HG03521 (cell line): ENCODE measurements at regions not wholly inside any gene's neighbourhood (a gene's known extent, or its start where the extent isn't known, plus 50 kb on each side); places are given as distances from the start of the nearest gene placed in this dataset.
"Not testable (repeated sequence)": the region's sequence is repeated elsewhere in the genome, so short reads cannot be mapped to it uniquely, and the experiment has no call there.

Source experiments
- ATAC-seq: cut with Tn5 transposase; IDR thresholded peaks from one replicate; pipeline ENCODE4 v1.9.1; 2021; ENCODE audit warnings: mild to moderate bottlenecking, moderate library complexity; ENCODE audit not compliant: unreplicated experiment

DNA sequence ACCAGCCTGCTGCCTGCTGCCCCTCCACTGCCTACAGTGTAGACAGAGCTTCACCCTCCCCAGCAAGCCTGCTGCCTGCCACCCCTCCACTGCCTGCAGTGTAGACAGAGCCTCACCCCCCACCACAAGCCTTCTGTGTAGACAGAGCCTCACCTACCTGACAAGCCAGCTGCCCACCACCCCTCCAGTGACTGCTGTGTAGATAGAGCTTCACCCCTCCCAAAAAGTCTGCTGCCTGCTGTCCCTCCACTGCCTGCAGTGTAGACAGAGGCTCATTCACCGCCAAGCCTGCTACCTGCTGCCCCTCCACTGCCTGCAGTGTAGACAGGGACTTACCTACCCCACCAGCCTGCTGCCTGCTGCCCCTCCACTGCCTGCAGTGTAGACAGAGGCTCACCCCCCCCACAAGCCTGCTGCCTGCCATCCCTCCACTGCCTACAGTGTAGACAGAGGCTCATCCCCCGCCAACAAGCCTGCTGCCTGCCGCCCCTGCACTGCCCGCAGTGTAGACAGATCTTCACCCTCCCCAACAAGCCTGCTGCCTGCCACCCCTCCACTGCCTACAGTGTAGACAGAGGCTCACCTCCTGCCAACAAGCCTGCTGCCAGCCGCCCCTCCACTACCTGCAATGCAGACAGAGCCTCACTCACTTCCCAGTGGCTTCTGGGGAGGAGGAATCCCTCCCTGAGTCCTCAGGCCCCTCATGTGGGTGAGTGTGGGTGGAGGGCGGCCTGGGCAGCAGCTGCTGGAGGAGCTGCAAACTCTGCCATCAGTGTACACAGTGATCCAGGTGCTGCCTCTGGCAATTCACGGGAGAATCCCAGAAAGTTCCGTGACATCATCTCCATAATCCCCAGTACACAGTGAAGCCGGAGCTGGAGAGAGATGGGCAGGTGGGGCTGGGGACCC lies 140.9 kb downstream of the DLL1 start:
- ATAC-seq, result no peak

GRCh38 chr6:170148709-170149470 lies 142.0 kb downstream of the DLL1 start:
- no peak for ATAC-seq

GRCh38 chr6:170147832-170148708 lies 142.8 kb downstream of the DLL1 start:
- no peak for ATAC-seq

- no peak for ATAC-seq
Measured at GRCh38 chr6:170147056-170147787, 143.7 kb downstream of the DLL1 start.

GRCh38 chr6:170146640-170147039 lies 144.2 kb downstream of the DLL1 start:
- no peak for ATAC-seq

DNA sequence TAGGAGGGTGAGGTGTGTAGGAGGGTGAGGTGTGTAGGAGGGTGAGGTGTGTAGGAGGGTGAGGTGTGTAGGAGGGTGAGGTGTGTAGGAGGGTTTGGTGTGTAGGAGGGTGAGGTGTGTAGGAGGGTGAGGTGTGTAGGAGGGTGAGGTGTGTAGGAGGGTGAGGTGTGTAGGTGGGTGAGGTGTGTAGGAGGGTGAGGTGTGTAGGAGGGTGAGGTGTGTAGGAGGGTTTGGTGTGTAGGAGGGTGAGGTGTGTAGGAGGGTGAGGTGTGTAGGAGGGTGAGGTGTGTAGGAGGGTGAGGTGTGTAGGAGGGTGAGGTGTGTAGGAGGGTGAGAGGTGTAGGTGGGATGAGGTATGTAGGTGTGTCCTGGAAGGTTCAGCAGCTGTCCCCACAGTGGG lies 144.7 kb downstream of the DLL1 start:
- ATAC-seq, result not testable (repeated sequence)

DNA sequence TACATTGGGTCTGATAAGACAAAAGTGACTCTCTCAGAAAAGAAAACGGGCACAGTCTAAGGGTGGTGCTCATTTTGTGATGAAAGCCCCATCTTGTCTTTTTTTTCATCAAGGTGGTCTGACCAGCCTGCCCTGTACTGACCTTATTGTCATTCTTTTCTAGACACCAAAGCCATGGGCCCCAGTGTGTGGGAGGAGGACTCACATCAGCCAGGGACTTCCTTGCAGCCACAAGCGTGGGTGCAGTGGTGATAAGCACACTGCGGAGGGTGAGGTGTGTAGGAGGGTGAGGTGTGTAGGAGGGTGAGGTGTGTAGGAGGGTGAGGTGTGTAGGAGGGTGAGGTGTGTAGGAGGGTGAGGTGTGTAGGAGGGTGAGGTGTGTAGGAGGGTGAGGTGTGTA lies 145.2 kb downstream of the DLL1 start:
- ATAC-seq, result not testable (repeated sequence)

GRCh38 chr6:170145272-170145592 lies 145.6 kb downstream of the DLL1 start:
- no peak for ATAC-seq

GRCh38 chr6:170144571-170145271 lies 146.2 kb downstream of the DLL1 start:
- no peak for ATAC-seq

GRCh38 chr6:170143401-170144150 lies 147.3 kb downstream of the DLL1 start:
- no peak for ATAC-seq

DNA sequence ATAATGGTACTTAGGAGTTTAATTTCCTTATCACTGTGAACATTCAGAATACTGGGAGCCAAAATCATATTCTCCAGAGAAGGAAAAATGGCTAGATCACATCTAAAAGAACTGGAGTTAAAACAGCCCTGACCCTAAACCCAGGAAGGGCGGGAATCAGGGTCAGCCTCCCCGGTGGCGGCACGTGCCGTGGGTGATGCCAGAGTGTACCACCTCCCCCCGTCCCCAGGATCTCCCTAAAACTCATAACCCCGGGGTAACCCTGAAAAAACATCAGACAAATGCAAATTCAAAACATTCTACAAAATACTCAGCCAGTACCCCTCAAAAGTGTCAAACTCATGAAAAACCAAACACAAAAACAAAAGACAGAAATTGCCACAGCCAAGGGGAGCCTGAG lies 148.3 kb downstream of the DLL1 start:
- ATAC-seq, result no peak

- ATAC-seq, result not testable (repeated sequence)
Measured at GRCh38 chr6:170141061-170141460, 149.8 kb downstream of the DLL1 start.

GRCh38 chr6:170140129-170140528 lies 150.7 kb downstream of the DLL1 start:
- ATAC-seq, result no peak

GRCh38 chr6:170139531-170139930 lies 151.3 kb downstream of the DLL1 start:
- ATAC-seq, result no peak

GRCh38 chr6:170139046-170139445 lies 151.8 kb downstream of the DLL1 start:
- ATAC-seq, result not testable (repeated sequence)

GRCh38 chr6:170137911-170138910 lies 152.7 kb downstream of the DLL1 start:
- ATAC-seq, result no peak

DNA sequence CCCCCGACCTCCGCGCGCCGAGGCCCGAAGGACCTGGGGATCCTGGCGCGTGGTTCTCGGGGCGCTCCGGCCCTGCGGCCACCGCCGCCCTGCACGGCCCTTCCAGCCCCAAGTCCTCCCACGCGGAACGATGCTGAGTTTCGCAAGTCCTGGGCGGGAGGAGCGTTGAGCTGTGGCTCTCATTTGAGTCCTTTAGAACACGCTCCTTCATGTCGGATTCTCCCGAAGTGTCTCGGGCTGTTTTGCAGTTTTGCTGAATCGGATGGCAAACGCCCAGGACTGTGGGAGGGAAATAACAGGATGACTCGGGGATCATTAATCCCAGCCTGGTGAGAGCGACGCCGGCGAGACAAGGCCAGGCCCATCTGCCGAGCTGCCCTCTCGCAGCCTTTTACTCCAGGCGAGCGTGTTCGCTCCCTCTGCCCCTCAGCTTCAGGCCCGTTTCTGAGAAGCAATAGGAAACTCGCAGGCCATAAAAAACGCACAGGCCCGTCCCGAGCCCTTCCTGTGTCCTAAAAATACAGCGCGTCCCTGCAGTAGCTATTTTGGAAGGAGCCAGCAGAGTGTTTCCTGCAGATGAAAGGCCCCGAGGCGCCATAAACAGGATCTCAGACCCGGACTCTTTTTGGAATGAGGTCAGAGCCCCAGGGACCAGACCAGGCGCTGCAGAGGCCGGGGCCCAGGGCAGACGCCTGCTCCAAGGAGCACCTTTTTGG lies 153.5 kb downstream of the DLL1 start:
- ATAC-seq, result no peak
